Spleen (tissue), 7 donors: ENCODE measurements at regions not wholly inside any gene's neighbourhood (a gene's known extent, or its start where the extent isn't known, plus 50 kb on each side); places are given as distances from the start of the nearest gene placed in this dataset.

ENCODE experiments used
- CTCF ChIP-seq, 11 experiments: fragments of 200-600 bp in 7 of 11; fragments of 450-650 bp in 4 of 11; sonication (generic) in 4 of 11; IDR thresholded peaks in 8 of 11; conservative IDR thresholded peaks in 3 of 11; 1 replicate in 7 of 11; 2 replicates in 4 of 11; pipeline versions ENCODE4 v1.4.0 to v1.8.0; 2016 to 2021; ENCODE audit warnings: antibody characterized with exemption in 11 of 11, inconsistent platforms in 4 of 11, mild to moderate bottlenecking in 1 of 11
- POLR2A ChIP-seq, 3 donors: fragments of 450-650 bp; IDR thresholded peaks; one replicate each; pipeline ENCODE4 v1.5.1; 2017; ENCODE audit warnings: antibody characterized with exemption in 3 of 3, mild to moderate bottlenecking in 1 of 3
- POLR2AphosphoS5 ChIP-seq, 3 donors: sonication (generic); formaldehyde crosslinking; IDR thresholded peaks; one replicate each; pipeline ENCODE4 v1.5.1; 2017; ENCODE audit warnings: antibody characterized with exemption in 3 of 3
- donor health status: DM: no; HTN: no; CAD: no; lungs with moderate emphysema.
- donor health status: DM: no; HTN: no; CAD: no.
- donor health status: DM: no; HTN: no; CAD: no.

- TF ChIP-seq CTCF (IDR thresholded peaks at IDR 0.05 in 8 of 11, conservative IDR thresholded peaks at IDR 0.05 in 3 of 11) (no peak), POLR2A (IDR thresholded peaks at IDR 0.05) (no peak), POLR2AphosphoS5 (IDR thresholded peaks at IDR 0.05) (no peak)
These were observed 350.1 kb upstream of the MKI67 start for GRCh38 chr10:128476368-128476725.
